ENCODE measurements at regions not wholly inside any gene's neighbourhood (a gene's known extent, or its start where the extent isn't known, plus 50 kb on each side); places are given as distances from the start of the nearest gene placed in this dataset.
A peak's percentile ranks its signal among the peaks of the same experiment; 100 is the strongest.

DNA sequence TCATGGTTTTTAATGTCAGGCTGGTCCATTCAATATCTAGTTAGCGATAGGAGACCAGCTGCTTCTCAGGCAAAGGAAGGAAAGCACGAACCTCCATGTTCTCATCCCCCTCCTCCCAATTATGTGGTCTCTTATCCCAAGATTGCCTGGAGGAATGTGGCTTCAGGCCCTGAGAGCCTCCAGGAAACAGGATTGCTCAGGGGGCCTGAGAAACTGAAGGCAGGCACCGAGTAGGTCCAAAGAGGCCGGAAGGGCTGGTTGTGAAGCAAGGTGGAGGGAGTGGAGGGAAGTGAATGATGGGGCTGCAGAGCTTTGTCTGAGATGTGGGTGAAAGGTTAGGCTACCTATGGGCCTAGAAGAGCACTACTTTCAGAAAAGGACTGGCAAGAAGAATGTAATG, 188.2 kb upstream of the DDHD1 start:
- no CpG with 5 or more reads among the region's 4 CpGs for WGBS (ENCODE audit: extremely low coverage, insufficient read length, low lambda C conversion rate)
- no peaks in the 10 kb centered on the region for H3K79me2 ChIP-seq (ENCODE audit: insufficient read depth, low read length)
- no peaks in the 10 kb centered on the region for H3K23me2 ChIP-seq (ENCODE audit: insufficient read length, low read depth, low read length, poor library complexity, severe bottlenecking)
- H3K27ac Mint-ChIP-seq: peak overlapping the region in 1 of 3 experiments; percentile 79; a peak in 1 of 7 replicates
- DNase-seq: no peak
- H3K4me3 Mint-ChIP-seq: no peak overlapping the region
- no peaks in the 10 kb centered on the region; a peak in 1 of 7 replicates for H3K36me3 Mint-ChIP-seq (ENCODE audit: insufficient read depth in 1 of 3, low read depth in 3 of 3)
- no peaks in the 10 kb centered on the region for H3K4me1 ChIP-seq (ENCODE audit: insufficient read depth, low read length)
- no peaks in the 10 kb centered on the region for H3K27me3 ChIP-seq (ENCODE audit: insufficient read depth, low read length)
- H3K9me3 ChIP-seq (ENCODE audit: control insufficient read depth, low read depth, low read length): no peaks in the 10 kb centered on the region
- H2BK12ac ChIP-seq (ENCODE audit: insufficient read length, low read depth, low read length): no peak overlapping the region
- no peak overlapping the region for H3K27ac ChIP-seq (ENCODE audit: insufficient read length, low read depth, low read length)
- no peak overlapping the region for H2BK5ac ChIP-seq (ENCODE audit: insufficient read length, low read length)
- H2AK5ac ChIP-seq (ENCODE audit: insufficient read length, low read length): no peak overlapping the region
- H3T11ph ChIP-seq (ENCODE audit: low read length): no peak overlapping the region
- no peak overlapping the region for H3K9ac ChIP-seq (ENCODE audit: extremely low read depth, insufficient read length, low read length)
- TF ChIP-seq, protein P1, sequence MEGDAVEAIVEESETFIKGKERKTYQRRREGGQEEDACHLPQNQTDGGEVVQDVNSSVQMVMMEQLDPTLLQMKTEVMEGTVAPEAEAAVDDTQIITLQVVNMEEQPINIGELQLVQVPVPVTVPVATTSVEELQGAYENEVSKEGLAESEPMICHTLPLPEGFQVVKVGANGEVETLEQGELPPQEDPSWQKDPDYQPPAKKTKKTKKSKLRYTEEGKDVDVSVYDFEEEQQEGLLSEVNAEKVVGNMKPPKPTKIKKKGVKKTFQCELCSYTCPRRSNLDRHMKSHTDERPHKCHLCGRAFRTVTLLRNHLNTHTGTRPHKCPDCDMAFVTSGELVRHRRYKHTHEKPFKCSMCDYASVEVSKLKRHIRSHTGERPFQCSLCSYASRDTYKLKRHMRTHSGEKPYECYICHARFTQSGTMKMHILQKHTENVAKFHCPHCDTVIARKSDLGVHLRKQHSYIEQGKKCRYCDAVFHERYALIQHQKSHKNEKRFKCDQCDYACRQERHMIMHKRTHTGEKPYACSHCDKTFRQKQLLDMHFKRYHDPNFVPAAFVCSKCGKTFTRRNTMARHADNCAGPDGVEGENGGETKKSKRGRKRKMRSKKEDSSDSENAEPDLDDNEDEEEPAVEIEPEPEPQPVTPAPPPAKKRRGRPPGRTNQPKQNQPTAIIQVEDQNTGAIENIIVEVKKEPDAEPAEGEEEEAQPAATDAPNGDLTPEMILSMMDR (conservative IDR thresholded peaks at IDR 0.05): no peak
- no peak overlapping the region for H2BK120ac ChIP-seq (ENCODE audit: low read depth, low read length, poor library complexity, severe bottlenecking)
- H4K20me1 ChIP-seq (ENCODE audit: control insufficient read depth, insufficient read depth, insufficient read length): no peaks in the 10 kb centered on the region
- no peak overlapping the region for H3K14ac ChIP-seq (ENCODE audit: insufficient read depth, low read length)
- no peak overlapping the region for H3K4ac ChIP-seq (ENCODE audit: low read depth, low read length)
- H2BK20ac ChIP-seq (ENCODE audit: low read depth, low read length, poor library complexity, severe bottlenecking): no peak overlapping the region
- no peak overlapping the region for H4K5ac ChIP-seq (ENCODE audit: insufficient read length, low read depth, low read length)
- no peaks in the 10 kb centered on the region for H3K9me3 Mint-ChIP-seq
- H3K79me1 ChIP-seq (ENCODE audit: insufficient read depth, low read depth, low read length, poor library complexity, severe bottlenecking): no peaks in the 10 kb centered on the region
- no peak overlapping the region for H3K18ac ChIP-seq (ENCODE audit: insufficient read length, low read depth, low read length)
- H4K91ac ChIP-seq (ENCODE audit: insufficient read length, low read depth, low read length): no peak overlapping the region
- H3K27me3 Mint-ChIP-seq (ENCODE audit: low read depth): no peaks in the 10 kb centered on the region
- no peak overlapping the region for H2BK15ac ChIP-seq (ENCODE audit: low read depth, low read length)
- no peak overlapping the region for H3K23ac ChIP-seq (ENCODE audit: insufficient read length, low read depth, low read length)
- no peak overlapping the region for H3K56ac ChIP-seq (ENCODE audit: insufficient read length, low read depth, low read length)
- H2AFZ ChIP-seq (ENCODE audit: low read length): no peak overlapping the region
- H4K8ac ChIP-seq (replicated peaks; ENCODE audit: insufficient read length, low read depth, low read length): no peak overlapping the region
- H3K4me1 Mint-ChIP-seq: peaks cover 18 to 19% of the 10 kb centered on the region in 2 experiments
- H3K4me2 ChIP-seq (ENCODE audit: insufficient read depth, insufficient read length, low read length): no peak overlapping the region
